CD4-positive, alpha-beta memory T cell (primary cell): ENCODE measurements at regions not wholly inside any gene's neighbourhood (a gene's known extent, or its start where the extent isn't known, plus 50 kb on each side); places are given as distances from the start of the nearest gene placed in this dataset.
A peak's percentile ranks its signal among the peaks of the same experiment; 100 is the strongest.

Experiments
- CTCF ChIA-PET: fragments of 350-600 bp; sonication (Branson Sonifier 250); formaldehyde crosslinking; loops from one replicate; lab custom pipeline; 2021; ENCODE audit warnings: inconsistent platforms; ENCODE audit not compliant: partially characterized antibody; lab: Charles Lee
- POLR2A ChIA-PET: fragments of 350-600 bp; sonication (Branson Sonifier 250); formaldehyde crosslinking; loops from one replicate; lab custom pipeline; 2021; ENCODE audit not compliant: partially characterized antibody; lab: Charles Lee
- DNase-seq, 5 donors: peaks; one replicate each; pipeline versions ENCODE4 v3.0.0 to v3.0.0-alpha.2; 2020 to 2022; ENCODE audit warnings: mixed read lengths in 1 of 5
- H3K27ac ChIP-seq: one replicate; pipeline ENCODE4 v1.7.0; 2013; ENCODE audit warnings: low read depth, low read length
- H3K27me3 ChIP-seq: 2 replicates; pipeline ENCODE4 v1.7.0; 2013; ENCODE audit warnings: mild to moderate bottlenecking, low read length, moderate library complexity; ENCODE audit not compliant: insufficient read depth
- H3K36me3 ChIP-seq: 2 replicates; pipeline ENCODE4 v1.7.0; 2013; ENCODE audit warnings: mild to moderate bottlenecking, low read length, moderate library complexity; ENCODE audit not compliant: insufficient read depth
- H3K4me1 ChIP-seq: 2 replicates; pipeline ENCODE4 v1.7.0; 2013; ENCODE audit warnings: mild to moderate bottlenecking, low read length, moderate library complexity; ENCODE audit not compliant: insufficient read depth
- H3K4me3 ChIP-seq, 2 donors: one replicate each; pipeline ENCODE4 v1.7.0; 2013; ENCODE audit warnings: low read length in 2 of 2, mild to moderate bottlenecking in 1 of 2
- H3K9me3 ChIP-seq, 2 donors: one replicate each; pipeline ENCODE4 v1.7.0; 2013; ENCODE audit warnings: low read length in 2 of 2, control low read depth in 1 of 2; ENCODE audit not compliant: control insufficient read depth in 1 of 2
- H3K27ac Mint-ChIP-seq, 7 donors: one replicate each; pipeline ENCODE4 v1.8.0; 2020 to 2021; ENCODE audit warnings: mixed read lengths in 7 of 7, mild to moderate bottlenecking in 6 of 7, inconsistent platforms in 3 of 7, moderate library complexity in 3 of 7
- H3K27me3 Mint-ChIP-seq, 2 donors: one replicate each; pipeline ENCODE4 v1.8.0; 2020 to 2021; ENCODE audit warnings: mixed read lengths in 2 of 2
- H3K36me3 Mint-ChIP-seq, 2 donors: one replicate each; pipeline ENCODE4 v1.8.0; 2020 to 2021; ENCODE audit warnings: mixed read lengths in 2 of 2, inconsistent platforms in 1 of 2, mild to moderate bottlenecking in 1 of 2
- H3K4me1 Mint-ChIP-seq, 4 donors: one replicate each; pipeline ENCODE4 v1.8.0; 2020 to 2021; ENCODE audit warnings: mixed read lengths in 4 of 4, mild to moderate bottlenecking in 1 of 4
- H3K4me3 Mint-ChIP-seq, 8 donors: one replicate each; pipeline ENCODE4 v1.8.0; 2020 to 2021; ENCODE audit warnings: mixed read lengths in 8 of 8, mild to moderate bottlenecking in 7 of 8, moderate library complexity in 6 of 8, inconsistent platforms in 3 of 8
- H3K9me3 Mint-ChIP-seq, 8 donors: one replicate each; pipeline ENCODE4 v1.8.0; 2020 to 2021; ENCODE audit warnings: mixed read lengths in 8 of 8, mild to moderate bottlenecking in 5 of 8, inconsistent platforms in 3 of 8, moderate library complexity in 1 of 8
- intact Hi-C: fragments of 100-400 bp; cut with micrococcal nuclease; formaldehyde crosslinking; loops from one replicate; pipeline ENCODE4 v1.15.1; 2023

- no peak overlapping the region for H3K4me3 Mint-ChIP-seq
- no peaks in the 10 kb centered on the region for H3K36me3 Mint-ChIP-seq
- Histone ChIP-seq H3K4me1 (no peaks in the 10 kb centered on the region), H3K27ac (no peak overlapping the region), H3K36me3 (no peaks in the 10 kb centered on the region), H3K9me3 (no peaks in the 10 kb centered on the region), H3K4me3 (no peak overlapping the region), H3K27me3 (no peaks in the 10 kb centered on the region)
- CTCF ChIA-PET = interaction anchor here (1.0 kb wide), 1 partner anchor 17 kb away, joined by 3 read pairs; no protein-coding TSS in a partner anchor
- H3K27ac Mint-ChIP-seq = no peak overlapping the region
- DNase-seq = no peak
- no peaks in the 10 kb centered on the region for H3K4me1 Mint-ChIP-seq
- POLR2A ChIA-PET = no interaction called here
- no peaks in the 10 kb centered on the region for H3K27me3 Mint-ChIP-seq
- peaks cover 0 to 4% (median 0%) of the 10 kb centered on the region in 8 donors for H3K9me3 Mint-ChIP-seq
- intact Hi-C loops = no loop called here
These were observed 458.1 kb downstream of the GBE1 start for GRCh38 chr3:81303321-81303720.

GRCh38 chr3:81302045-81302444 lies 459.4 kb downstream of the GBE1 start:
- CTCF ChIA-PET = interaction anchor here (0.7 to 1.3 kb wide), 3 partner anchors 29 to 377 kb away, joined by 3 to 7 read pairs (median 3); no protein-coding TSS in a partner anchor
- intact Hi-C loops = no loop called here

GRCh38 chr3:81301230-81301629 lies 460.2 kb downstream of the GBE1 start:
- Mint-ChIP-seq H3K4me1 (no peaks in the 10 kb centered on the region), H3K9me3 (peaks cover 0 to 8% (median 1%) of the 10 kb centered on the region in 8 donors), H3K4me3 (no peak overlapping the region), H3K27me3 (no peaks in the 10 kb centered on the region), H3K27ac (no peak overlapping the region), H3K36me3 (no peaks in the 10 kb centered on the region)
- H3K27me3 ChIP-seq = no peaks in the 10 kb centered on the region
- H3K4me1 ChIP-seq = no peaks in the 10 kb centered on the region
- intact Hi-C loops = no loop called here
- no peak overlapping the region for H3K27ac ChIP-seq
- DNase-seq = no peak
- no peaks in the 10 kb centered on the region for H3K36me3 ChIP-seq
- POLR2A ChIA-PET = no interaction called here
- H3K4me3 ChIP-seq = no peak overlapping the region
- CTCF ChIA-PET = interaction anchor here (0.7 to 1.3 kb wide), 4 partner anchors 17 to 376 kb away, joined by 3 to 7 read pairs (median 3); no protein-coding TSS in a partner anchor
- no peaks in the 10 kb centered on the region for H3K9me3 ChIP-seq

More at GRCh38 chr3:81302045-81302444, 459.4 kb downstream of the GBE1 start:
- no peaks in the 10 kb centered on the region for H3K36me3 ChIP-seq
- no peaks in the 10 kb centered on the region for H3K4me1 Mint-ChIP-seq
- no peak overlapping the region for H3K27ac Mint-ChIP-seq
- POLR2A ChIA-PET = no interaction called here
- no peaks in the 10 kb centered on the region for H3K27me3 ChIP-seq
- H3K36me3 Mint-ChIP-seq = no peaks in the 10 kb centered on the region
- H3K9me3 ChIP-seq = no peaks in the 10 kb centered on the region
- H3K27ac ChIP-seq = no peak overlapping the region
- no peak for DNase-seq
- H3K4me3 ChIP-seq = no peak overlapping the region
- H3K27me3 Mint-ChIP-seq = no peaks in the 10 kb centered on the region
- no peak overlapping the region for H3K4me3 Mint-ChIP-seq
- peaks cover 0 to 4% (median 0%) of the 10 kb centered on the region in 8 donors for H3K9me3 Mint-ChIP-seq
- no peaks in the 10 kb centered on the region for H3K4me1 ChIP-seq

GRCh38 chr3:81300324-81300927 lies 461.0 kb downstream of the GBE1 start:
- ChIA-PET POLR2A (no interaction called here), CTCF (interaction anchor here (0.7 kb wide), 1 partner anchor 18 kb away, joined by 3 read pairs; no protein-coding TSS in a partner anchor)
- H3K27ac Mint-ChIP-seq = no peak overlapping the region
- peaks cover 0 to 5% of the 10 kb centered on the region in 2 donors for H3K9me3 ChIP-seq
- H3K9me3 Mint-ChIP-seq = peaks cover 0 to 10% (median 1%) of the 10 kb centered on the region in 8 donors
- H3K4me1 Mint-ChIP-seq = no peaks in the 10 kb centered on the region
- H3K27me3 Mint-ChIP-seq = no peaks in the 10 kb centered on the region
- DNase-seq = no peak
- H3K4me1 ChIP-seq = no peaks in the 10 kb centered on the region
- H3K27ac ChIP-seq = no peak overlapping the region
- H3K4me3 Mint-ChIP-seq = no peak overlapping the region
- intact Hi-C loops = no loop called here
- H3K27me3 ChIP-seq = no peaks in the 10 kb centered on the region
- no peak overlapping the region for H3K4me3 ChIP-seq
- no peaks in the 10 kb centered on the region for H3K36me3 Mint-ChIP-seq
- no peaks in the 10 kb centered on the region for H3K36me3 ChIP-seq

- Mint-ChIP-seq H3K27me3 (no peaks in the 10 kb centered on the region), H3K4me1 (no peaks in the 10 kb centered on the region)
These were observed 462.0 kb downstream of the GBE1 start for GRCh38 chr3:81299481-81299880.

GRCh38 chr3:81295906-81296577 lies 465.4 kb downstream of the GBE1 start:
- H3K36me3 Mint-ChIP-seq = no peaks in the 10 kb centered on the region
- ChIA-PET CTCF (no interaction called here), POLR2A (no interaction called here)
- Histone ChIP-seq H3K27ac (no peak overlapping the region), H3K36me3 (no peaks in the 10 kb centered on the region), H3K4me1 (no peaks in the 10 kb centered on the region), H3K27me3 (no peaks in the 10 kb centered on the region), H3K4me3 (no peak overlapping the region), H3K9me3 (peaks cover 0 to 5% of the 10 kb centered on the region in 2 donors)
- no peak overlapping the region for H3K27ac Mint-ChIP-seq
- intact Hi-C loops = no loop called here
- H3K4me3 Mint-ChIP-seq = no peak overlapping the region
- no peaks in the 10 kb centered on the region for H3K4me1 Mint-ChIP-seq
- no peaks in the 10 kb centered on the region for H3K27me3 Mint-ChIP-seq
- peaks cover 0 to 8% (median 3%) of the 10 kb centered on the region in 8 donors for H3K9me3 Mint-ChIP-seq
- DNase-seq = no peak

More at GRCh38 chr3:81299481-81299880, 462.0 kb downstream of the GBE1 start:
- Mint-ChIP-seq H3K27ac (no peak overlapping the region), H3K9me3 (peaks cover 0 to 10% (median 1%) of the 10 kb centered on the region in 8 donors), H3K36me3 (no peaks in the 10 kb centered on the region), H3K4me3 (no peak overlapping the region)
- H3K27ac ChIP-seq = no peak overlapping the region
- DNase-seq = no peak
- ChIA-PET POLR2A (no interaction called here), CTCF (no interaction called here)
- no peaks in the 10 kb centered on the region for H3K27me3 ChIP-seq
- H3K4me3 ChIP-seq = no peak overlapping the region
- intact Hi-C loops = no loop called here
- no peaks in the 10 kb centered on the region for H3K36me3 ChIP-seq
- H3K4me1 ChIP-seq = no peaks in the 10 kb centered on the region
- H3K9me3 ChIP-seq = peaks cover 0 to 5% of the 10 kb centered on the region in 2 donors

- Histone ChIP-seq H3K4me3 (no peak overlapping the region), H3K9me3 (peaks cover 0 to 5% of the 10 kb centered on the region in 2 donors), H3K27ac (no peak overlapping the region), H3K36me3 (no peaks in the 10 kb centered on the region), H3K4me1 (no peaks in the 10 kb centered on the region), H3K27me3 (no peaks in the 10 kb centered on the region)
- CTCF ChIA-PET = no interaction called here
- Mint-ChIP-seq H3K36me3 (no peaks in the 10 kb centered on the region), H3K27ac (no peak overlapping the region), H3K4me1 (no peaks in the 10 kb centered on the region), H3K4me3 (peak overlapping the region in 1 of 8 donors; percentile 18), H3K9me3 (peaks cover 0 to 8% (median 3%) of the 10 kb centered on the region in 8 donors), H3K27me3 (no peaks in the 10 kb centered on the region)
- no peak for DNase-seq
- POLR2A ChIA-PET = no interaction called here
- intact Hi-C loops = no loop called here
These were observed 468.3 kb downstream of the GBE1 start for GRCh38 chr3:81293156-81293555.
